HEK293 (cell line): ENCODE measurements at regions not wholly inside any gene's neighbourhood (a gene's known extent, or its start where the extent isn't known, plus 50 kb on each side); places are given as distances from the start of the nearest gene placed in this dataset.

ENCODE experiments used
- ATF2 ChIP-seq: fragments of 450-650 bp; formaldehyde crosslinking; IDR thresholded peaks from 2 replicates; pipeline ENCODE4 v1.5.1; 2016; ENCODE audit warnings: missing biosample characterization, missing genetic modification characterization, low read depth
- PBX3 ChIP-seq: sonication (generic); formaldehyde crosslinking; IDR thresholded peaks from 2 replicates; pipeline ENCODE4 v1.8.1; 2022; ENCODE audit warnings: mild to moderate bottlenecking, moderate library complexity, missing genetic modification reagents
- REST ChIP-seq: fragments of 450-650 bp; formaldehyde crosslinking; IDR thresholded peaks from 2 replicates; pipeline ENCODE4 v1.5.1; 2016; ENCODE audit warnings: missing biosample characterization, missing genetic modification characterization
- SALL2 ChIP-seq: fragments of 450-650 bp; formaldehyde crosslinking; IDR thresholded peaks from 2 replicates; pipeline ENCODE4 v1.5.0; 2017; ENCODE audit warnings: missing biosample characterization, mild to moderate bottlenecking, missing genetic modification characterization, borderline replicate concordance
- SP2 ChIP-seq: fragments of 450-650 bp; formaldehyde crosslinking; IDR thresholded peaks from 2 replicates; pipeline ENCODE4 v1.5.1; 2016; ENCODE audit warnings: missing biosample characterization, missing genetic modification characterization
- TCF7L2 ChIP-seq: IDR thresholded peaks from 2 replicates; pipeline ENCODE4 v1.6.1; 2011; ENCODE audit warnings: low read depth, mild to moderate bottlenecking, inconsistent platforms, low read length, moderate library complexity, borderline replicate concordance
- YY1 ChIP-seq: fragments of 450-650 bp; formaldehyde crosslinking; IDR thresholded peaks from 2 replicates; pipeline ENCODE4 v1.5.1; 2018; ENCODE audit warnings: missing biosample characterization, missing genetic modification characterization
- ZBTB7A ChIP-seq: fragments of 450-650 bp; formaldehyde crosslinking; IDR thresholded peaks from 2 replicates; pipeline ENCODE4 v1.5.1; 2016; ENCODE audit warnings: low read depth, missing biosample characterization, missing genetic modification characterization
- ZNF184 ChIP-seq: fragments of 450-650 bp; IDR thresholded peaks from 2 replicates; pipeline ENCODE4 v1.5.1; 2018; ENCODE audit warnings: missing biosample characterization, mild to moderate bottlenecking, missing genetic modification characterization
- ZNF274 ChIP-seq, 2 experiments: fragments of 200-500 bp in 1 of 2; fragments of 450-650 bp in 1 of 2; sonication (Bioruptor generic) in 1 of 2; formaldehyde crosslinking in 1 of 2; IDR thresholded peaks; 2 replicates each; pipeline versions ENCODE4 v1.5.1 to v1.6.1; 2014 to 2016; ENCODE audit warnings: borderline replicate concordance in 1 of 2, inconsistent platforms in 1 of 2, low read length in 1 of 2, missing biosample characterization in 1 of 2, missing genetic modification characterization in 1 of 2
- ZNF777 ChIP-seq: fragments of 450-650 bp; formaldehyde crosslinking; IDR thresholded peaks from 2 replicates; pipeline ENCODE4 v1.5.1; 2017; ENCODE audit warnings: missing biosample characterization, missing genetic modification characterization, borderline replicate concordance
- TF ChIP-seq, protein P1 (sequence below): fragments of 450-650 bp; formaldehyde crosslinking; IDR thresholded peaks from 2 replicates; pipeline ENCODE4 v1.5.1; 2016; ENCODE audit warnings: missing biosample characterization, missing genetic modification characterization

DNA sequence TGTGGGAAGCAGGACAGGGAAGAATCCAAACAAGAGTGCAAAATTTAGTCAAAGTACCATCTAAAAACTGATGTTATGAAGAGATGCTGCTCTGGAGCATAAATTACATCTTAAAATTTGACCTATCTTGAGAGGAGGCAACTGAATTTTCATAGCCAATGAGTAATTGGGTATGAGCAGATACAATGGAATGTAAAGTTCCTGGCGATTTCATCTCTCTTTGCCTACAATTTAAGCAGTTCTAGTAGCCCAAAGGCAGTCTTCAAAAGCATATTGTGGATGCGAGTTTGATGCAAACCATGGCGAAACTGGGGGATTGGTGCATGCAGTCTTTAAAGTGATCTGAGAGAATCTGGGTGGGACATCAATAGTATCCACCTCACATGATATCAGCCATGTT lies 1265.9 kb downstream of the BRINP3 start:
- TF ChIP-seq PBX3 (CRISPR knock-in tag) (no peak), ZNF777 (tag by site-specific recombination) (no peak), ZNF184 (tag by site-specific recombination) (no peak), ZBTB7A (no peak), ATF2 (tag by site-specific recombination) (no peak), SP2 (tag by site-specific recombination) (no peak), TCF7L2 (no peak), ZNF274 (IDR thresholded peaks at IDR 0.05; ENCODE audit: low read length) (no peak), ZNF274 (tag by site-specific recombination; IDR thresholded peaks at IDR 0.05; ENCODE audit: borderline replicate concordance) (no peak), YY1 (tag by site-specific recombination) (no peak), SALL2 (tag by site-specific recombination) (no peak), REST (tag by site-specific recombination) (no peak)
- TF ChIP-seq, protein P1, sequence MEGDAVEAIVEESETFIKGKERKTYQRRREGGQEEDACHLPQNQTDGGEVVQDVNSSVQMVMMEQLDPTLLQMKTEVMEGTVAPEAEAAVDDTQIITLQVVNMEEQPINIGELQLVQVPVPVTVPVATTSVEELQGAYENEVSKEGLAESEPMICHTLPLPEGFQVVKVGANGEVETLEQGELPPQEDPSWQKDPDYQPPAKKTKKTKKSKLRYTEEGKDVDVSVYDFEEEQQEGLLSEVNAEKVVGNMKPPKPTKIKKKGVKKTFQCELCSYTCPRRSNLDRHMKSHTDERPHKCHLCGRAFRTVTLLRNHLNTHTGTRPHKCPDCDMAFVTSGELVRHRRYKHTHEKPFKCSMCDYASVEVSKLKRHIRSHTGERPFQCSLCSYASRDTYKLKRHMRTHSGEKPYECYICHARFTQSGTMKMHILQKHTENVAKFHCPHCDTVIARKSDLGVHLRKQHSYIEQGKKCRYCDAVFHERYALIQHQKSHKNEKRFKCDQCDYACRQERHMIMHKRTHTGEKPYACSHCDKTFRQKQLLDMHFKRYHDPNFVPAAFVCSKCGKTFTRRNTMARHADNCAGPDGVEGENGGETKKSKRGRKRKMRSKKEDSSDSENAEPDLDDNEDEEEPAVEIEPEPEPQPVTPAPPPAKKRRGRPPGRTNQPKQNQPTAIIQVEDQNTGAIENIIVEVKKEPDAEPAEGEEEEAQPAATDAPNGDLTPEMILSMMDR (tag by site-specific recombination), result no peak
